ENCODE measurements at regions not wholly inside any gene's neighbourhood (a gene's known extent, or its start where the extent isn't known, plus 50 kb on each side); places are given as distances from the start of the nearest gene placed in this dataset.

GRCh38 chr14:105860615-105861580, 334.5 kb downstream of the TMEM121 start:
- no peak for DNase-seq

- no peak for DNase-seq
Measured at GRCh38 chr14:105861985-105862465, 335.6 kb downstream of the TMEM121 start.

GRCh38 chr14:105862581-105863239, 336.3 kb downstream of the TMEM121 start:
- DNase-seq, result no peak

- DNase-seq, result no peak
Measured at GRCh38 chr14:105863296-105864108, 337.1 kb downstream of the TMEM121 start.

GRCh38 chr14:105864116-105864515, 337.7 kb downstream of the TMEM121 start:
- no peak for DNase-seq

- DNase-seq, result no peak
Measured at GRCh38 chr14:105864651-105865265, 338.4 kb downstream of the TMEM121 start.

- DNase-seq, result no peak
Measured at GRCh38 chr14:105865266-105865903, 339.0 kb downstream of the TMEM121 start.

GRCh38 chr14:105865904-105866840, 339.8 kb downstream of the TMEM121 start:
- DNase-seq, result no peak

- no peak for DNase-seq
Measured at GRCh38 chr14:105866841-105867321, 340.5 kb downstream of the TMEM121 start.

GRCh38 chr14:105867961-105868599, 341.7 kb downstream of the TMEM121 start:
- DNase-seq, result no peak

GRCh38 chr14:105871590-105871989, 345.2 kb downstream of the TMEM121 start:
- no peak for DNase-seq

GRCh38 chr14:105873870-105874512, 347.6 kb downstream of the TMEM121 start:
- no peak for DNase-seq

- DNase-seq, result no peak
Measured at GRCh38 chr14:105876158-105876557, 349.8 kb downstream of the TMEM121 start.

- DNase-seq, result no peak
Measured at GRCh38 chr14:105876829-105877228, 350.4 kb downstream of the TMEM121 start.

GRCh38 chr14:105877645-105878044, 351.3 kb downstream of the TMEM121 start:
- no peak for DNase-seq

GRCh38 chr14:105878125-105878524, 351.7 kb downstream of the TMEM121 start:
- DNase-seq, result no peak

GRCh38 chr14:105878554-105878953, 352.2 kb downstream of the TMEM121 start:
- DNase-seq, result no peak

- no peak for DNase-seq
Measured at GRCh38 chr14:105879503-105879866, 353.1 kb downstream of the TMEM121 start.

GRCh38 chr14:105879867-105880561, 353.6 kb downstream of the TMEM121 start:
- DNase-seq, result no peak

Measured in HCEC 1CT (cell line).